ENCODE measurements at regions not wholly inside any gene's neighbourhood (a gene's known extent, or its start where the extent isn't known, plus 50 kb on each side); places are given as distances from the start of the nearest gene placed in this dataset.

- Histone ChIP-seq H3K4me1 (ENCODE audit: control insufficient read depth in 2 of 2, insufficient read depth in 2 of 2, low read length in 2 of 2) (no peaks in the 10 kb centered on the region), H3K9ac (ENCODE audit: low read depth in 1 of 2, low read length in 2 of 2) (no peak overlapping the region), H3K4me3 (ENCODE audit: low read length in 2 of 2) (no peak overlapping the region), H3K27me3 (ENCODE audit: control insufficient read depth in 2 of 2, insufficient read depth in 2 of 2, low read length in 2 of 2) (peaks cover 18 to 19% of the 10 kb centered on the region in 2 donors), H3K36me3 (ENCODE audit: control insufficient read depth in 2 of 2, insufficient read depth in 2 of 2, low read length in 2 of 2) (no peaks in the 10 kb centered on the region), H3K27ac (ENCODE audit: low read depth in 2 of 2, low read length in 2 of 2) (no peak overlapping the region), H3K9me3 (ENCODE audit: control insufficient read depth in 2 of 2, low read length in 2 of 2) (no peaks in the 10 kb centered on the region)
Observed at GRCh38 chr22:48493733-48494132, 1333.9 kb downstream of the BRD1 start.

GRCh38 chr22:48492366-48493320, 1335.0 kb downstream of the BRD1 start:
- peaks cover 23 to 29% of the 10 kb centered on the region in 2 donors for H3K27me3 ChIP-seq (ENCODE audit: control insufficient read depth in 2 of 2, insufficient read depth in 2 of 2, low read length in 2 of 2)
- H3K27ac ChIP-seq (ENCODE audit: low read depth in 2 of 2, low read length in 2 of 2), result no peak overlapping the region
- no peaks in the 10 kb centered on the region for H3K4me1 ChIP-seq (ENCODE audit: control insufficient read depth in 2 of 2, insufficient read depth in 2 of 2, low read length in 2 of 2)
- H3K36me3 ChIP-seq (ENCODE audit: control insufficient read depth in 2 of 2, insufficient read depth in 2 of 2, low read length in 2 of 2), result no peaks in the 10 kb centered on the region
- no peak overlapping the region for H3K4me3 ChIP-seq (ENCODE audit: low read length in 2 of 2)
- no peaks in the 10 kb centered on the region for H3K9me3 ChIP-seq (ENCODE audit: control insufficient read depth in 2 of 2, low read length in 2 of 2)
- no peak overlapping the region for H3K9ac ChIP-seq (ENCODE audit: low read depth in 1 of 2, low read length in 2 of 2)

GRCh38 chr22:48491451-48491941, 1336.2 kb downstream of the BRD1 start:
- Histone ChIP-seq H3K4me1 (ENCODE audit: control insufficient read depth in 2 of 2, insufficient read depth in 2 of 2, low read length in 2 of 2) (no peaks in the 10 kb centered on the region), H3K27ac (ENCODE audit: low read depth in 2 of 2, low read length in 2 of 2) (no peak overlapping the region), H3K4me3 (ENCODE audit: low read length in 2 of 2) (no peak overlapping the region), H3K36me3 (ENCODE audit: control insufficient read depth in 2 of 2, insufficient read depth in 2 of 2, low read length in 2 of 2) (no peaks in the 10 kb centered on the region), H3K9ac (ENCODE audit: low read depth in 1 of 2, low read length in 2 of 2) (no peak overlapping the region), H3K9me3 (ENCODE audit: control insufficient read depth in 2 of 2, low read length in 2 of 2) (no peaks in the 10 kb centered on the region), H3K27me3 (ENCODE audit: control insufficient read depth in 2 of 2, insufficient read depth in 2 of 2, low read length in 2 of 2) (peaks cover 23 to 31% of the 10 kb centered on the region in 2 donors)

GRCh38 chr22:48490500-48491411, 1336.9 kb downstream of the BRD1 start:
- Histone ChIP-seq H3K4me3 (ENCODE audit: low read length in 2 of 2) (no peak overlapping the region), H3K4me1 (ENCODE audit: control insufficient read depth in 2 of 2, insufficient read depth in 2 of 2, low read length in 2 of 2) (no peaks in the 10 kb centered on the region), H3K9me3 (ENCODE audit: control insufficient read depth in 2 of 2, low read length in 2 of 2) (no peaks in the 10 kb centered on the region), H3K36me3 (ENCODE audit: control insufficient read depth in 2 of 2, insufficient read depth in 2 of 2, low read length in 2 of 2) (no peaks in the 10 kb centered on the region), H3K9ac (ENCODE audit: low read depth in 1 of 2, low read length in 2 of 2) (no peak overlapping the region), H3K27ac (ENCODE audit: low read depth in 2 of 2, low read length in 2 of 2) (no peak overlapping the region), H3K27me3 (ENCODE audit: control insufficient read depth in 2 of 2, insufficient read depth in 2 of 2, low read length in 2 of 2) (peaks cover 24 to 31% of the 10 kb centered on the region in 2 donors)

GRCh38 chr22:48489551-48490499, 1337.8 kb downstream of the BRD1 start:
- Histone ChIP-seq H3K9ac (ENCODE audit: low read depth in 1 of 2, low read length in 2 of 2) (no peak overlapping the region), H3K27me3 (ENCODE audit: control insufficient read depth in 2 of 2, insufficient read depth in 2 of 2, low read length in 2 of 2) (peaks cover 26 to 31% of the 10 kb centered on the region in 2 donors), H3K36me3 (ENCODE audit: control insufficient read depth in 2 of 2, insufficient read depth in 2 of 2, low read length in 2 of 2) (no peaks in the 10 kb centered on the region), H3K4me1 (ENCODE audit: control insufficient read depth in 2 of 2, insufficient read depth in 2 of 2, low read length in 2 of 2) (no peaks in the 10 kb centered on the region), H3K27ac (ENCODE audit: low read depth in 2 of 2, low read length in 2 of 2) (no peak overlapping the region), H3K9me3 (ENCODE audit: control insufficient read depth in 2 of 2, low read length in 2 of 2) (no peaks in the 10 kb centered on the region), H3K4me3 (ENCODE audit: low read length in 2 of 2) (peak overlapping the region in 1 of 2 donors; percentile 16)

GRCh38 chr22:48488611-48489511, 1338.8 kb downstream of the BRD1 start:
- H3K9me3 ChIP-seq (ENCODE audit: control insufficient read depth in 2 of 2, low read length in 2 of 2), result no peaks in the 10 kb centered on the region
- no peak overlapping the region for H3K9ac ChIP-seq (ENCODE audit: low read depth in 1 of 2, low read length in 2 of 2)
- H3K27ac ChIP-seq (ENCODE audit: low read depth in 2 of 2, low read length in 2 of 2), result no peak overlapping the region
- H3K4me1 ChIP-seq (ENCODE audit: control insufficient read depth in 2 of 2, insufficient read depth in 2 of 2, low read length in 2 of 2), result no peaks in the 10 kb centered on the region
- H3K27me3 ChIP-seq (ENCODE audit: control insufficient read depth in 2 of 2, insufficient read depth in 2 of 2, low read length in 2 of 2), result peaks cover 26 to 31% of the 10 kb centered on the region in 2 donors
- no peak overlapping the region for H3K4me3 ChIP-seq (ENCODE audit: low read length in 2 of 2)
- no peaks in the 10 kb centered on the region for H3K36me3 ChIP-seq (ENCODE audit: control insufficient read depth in 2 of 2, insufficient read depth in 2 of 2, low read length in 2 of 2)

GRCh38 chr22:48488149-48488551, 1339.5 kb downstream of the BRD1 start:
- H3K27me3 ChIP-seq (ENCODE audit: control insufficient read depth in 2 of 2, insufficient read depth in 2 of 2, low read length in 2 of 2), result peaks cover 26 to 31% of the 10 kb centered on the region in 2 donors
- H3K36me3 ChIP-seq (ENCODE audit: control insufficient read depth in 2 of 2, insufficient read depth in 2 of 2, low read length in 2 of 2), result no peaks in the 10 kb centered on the region
- no peaks in the 10 kb centered on the region for H3K4me1 ChIP-seq (ENCODE audit: control insufficient read depth in 2 of 2, insufficient read depth in 2 of 2, low read length in 2 of 2)
- H3K4me3 ChIP-seq (ENCODE audit: low read length in 2 of 2), result no peak overlapping the region
- no peak overlapping the region for H3K9ac ChIP-seq (ENCODE audit: low read depth in 1 of 2, low read length in 2 of 2)
- H3K27ac ChIP-seq (ENCODE audit: low read depth in 2 of 2, low read length in 2 of 2), result no peak overlapping the region
- H3K9me3 ChIP-seq (ENCODE audit: control insufficient read depth in 2 of 2, low read length in 2 of 2), result no peaks in the 10 kb centered on the region

- no peak overlapping the region for H3K9ac ChIP-seq (ENCODE audit: low read depth in 1 of 2, low read length in 2 of 2)
- H3K36me3 ChIP-seq (ENCODE audit: control insufficient read depth in 2 of 2, insufficient read depth in 2 of 2, low read length in 2 of 2), result no peaks in the 10 kb centered on the region
- H3K27me3 ChIP-seq (ENCODE audit: control insufficient read depth in 2 of 2, insufficient read depth in 2 of 2, low read length in 2 of 2), result peaks cover 23 to 28% of the 10 kb centered on the region in 2 donors
- no peak overlapping the region for H3K4me3 ChIP-seq (ENCODE audit: low read length in 2 of 2)
- H3K27ac ChIP-seq (ENCODE audit: low read depth in 2 of 2, low read length in 2 of 2), result no peak overlapping the region
- H3K9me3 ChIP-seq (ENCODE audit: control insufficient read depth in 2 of 2, low read length in 2 of 2), result no peaks in the 10 kb centered on the region
- H3K4me1 ChIP-seq (ENCODE audit: control insufficient read depth in 2 of 2, insufficient read depth in 2 of 2, low read length in 2 of 2), result no peaks in the 10 kb centered on the region
Observed at GRCh38 chr22:48486558-48486957, 1341.1 kb downstream of the BRD1 start.
